ENCODE measurements at regions not wholly inside any gene's neighbourhood (a gene's known extent, or its start where the extent isn't known, plus 50 kb on each side); places are given as distances from the start of the nearest gene placed in this dataset.

GRCh38 chr5:12794476-12795332 lies 890.5 kb upstream of the CTNND2 start:
- Histone ChIP-seq H3K9me3 (no peaks in the 10 kb centered on the region), H3K36me3 (no peaks in the 10 kb centered on the region), H3K27me3 (replicated peaks; ENCODE audit: insufficient read depth) (no peaks in the 10 kb centered on the region), H3K4me1 (ENCODE audit: control insufficient read depth in 1 of 2, low read depth in 2 of 2) (no peaks in the 10 kb centered on the region), H3K27ac (no peak overlapping the region), H3K4me3 (no peak overlapping the region)
- ATAC-seq (ENCODE audit: insufficient number of reproducible peaks, low FRiP score, low read depth) (no peak), DNase-seq (ENCODE audit: low spot score) (no peak)
- TF ChIP-seq CTCF (IDR thresholded peaks at IDR 0.05): no peak

- Histone ChIP-seq H3K36me3 (no peaks in the 10 kb centered on the region), H3K4me3 (no peak overlapping the region), H3K4me1 (ENCODE audit: control insufficient read depth in 1 of 2, low read depth in 2 of 2) (no peaks in the 10 kb centered on the region), H3K27me3 (replicated peaks; ENCODE audit: insufficient read depth) (no peaks in the 10 kb centered on the region), H3K9me3 (no peaks in the 10 kb centered on the region), H3K27ac (no peak overlapping the region)
- ATAC-seq (ENCODE audit: insufficient number of reproducible peaks, low FRiP score, low read depth) (no peak), DNase-seq (ENCODE audit: low spot score) (no peak)
- no peak for TF ChIP-seq CTCF (IDR thresholded peaks at IDR 0.05)
Measured at GRCh38 chr5:12793373-12793772, 889.1 kb upstream of the CTNND2 start.

GRCh38 chr5:12780536-12780935 lies 876.3 kb upstream of the CTNND2 start:
- Histone ChIP-seq H3K4me3 (no peak overlapping the region), H3K9me3 (no peaks in the 10 kb centered on the region), H3K4me1 (ENCODE audit: control insufficient read depth in 1 of 2, low read depth in 2 of 2) (no peaks in the 10 kb centered on the region), H3K27me3 (replicated peaks; ENCODE audit: insufficient read depth) (no peaks in the 10 kb centered on the region), H3K27ac (no peak overlapping the region), H3K36me3 (no peaks in the 10 kb centered on the region)
- TF ChIP-seq CTCF (IDR thresholded peaks at IDR 0.05): no peak
- ATAC-seq (ENCODE audit: insufficient number of reproducible peaks, low FRiP score, low read depth): no peak
- DNase-seq (ENCODE audit: low spot score): no peak

GRCh38 chr5:12777342-12777741 lies 873.1 kb upstream of the CTNND2 start:
- Histone ChIP-seq H3K36me3 (no peaks in the 10 kb centered on the region), H3K27ac (no peak overlapping the region), H3K4me3 (no peak overlapping the region), H3K9me3 (no peaks in the 10 kb centered on the region), H3K4me1 (ENCODE audit: control insufficient read depth in 1 of 2, low read depth in 2 of 2) (no peaks in the 10 kb centered on the region), H3K27me3 (replicated peaks; ENCODE audit: insufficient read depth) (no peaks in the 10 kb centered on the region)
- ATAC-seq (ENCODE audit: insufficient number of reproducible peaks, low FRiP score, low read depth) (no peak), DNase-seq (ENCODE audit: low spot score) (no peak)
- TF ChIP-seq CTCF (IDR thresholded peaks at IDR 0.05): no peak

GRCh38 chr5:12772276-12772675 lies 868.0 kb upstream of the CTNND2 start:
- Histone ChIP-seq H3K4me1 (ENCODE audit: control insufficient read depth in 1 of 2, low read depth in 2 of 2) (no peaks in the 10 kb centered on the region), H3K27ac (no peak overlapping the region), H3K27me3 (replicated peaks; ENCODE audit: insufficient read depth) (no peaks in the 10 kb centered on the region), H3K9me3 (no peaks in the 10 kb centered on the region), H3K36me3 (no peaks in the 10 kb centered on the region), H3K4me3 (no peak overlapping the region)
- ATAC-seq (ENCODE audit: insufficient number of reproducible peaks, low FRiP score, low read depth) (no peak), DNase-seq (ENCODE audit: low spot score) (no peak)
- TF ChIP-seq CTCF (IDR thresholded peaks at IDR 0.05): no peak

All from thoracic aorta (tissue), 2 donors.